HEK293T (cell line): ENCODE measurements at regions not wholly inside any gene's neighbourhood (a gene's known extent, or its start where the extent isn't known, plus 50 kb on each side); places are given as distances from the start of the nearest gene placed in this dataset.

ENCODE experiments used
- CTCF ChIA-PET: fragments of 350-600 bp; formaldehyde crosslinking; extraction: SDS; loops from one replicate; lab custom pipeline; 2021; ENCODE audit warnings: antibody characterized with exemption, inconsistent platforms; lab: Yijun Ruan, JAX
- POLR2A ChIA-PET: fragments of 350-600 bp; formaldehyde crosslinking; extraction: SDS; loops from one replicate; lab custom pipeline; 2020; ENCODE audit warnings: antibody characterized with exemption, inconsistent platforms; lab: Yijun Ruan, JAX
- DNase-seq: peaks from one replicate; pipeline ENCODE4 v3.0.0; 2012; ENCODE audit warnings: mixed read lengths; ENCODE audit errors: extremely low spot score
- ARNT ChIP-seq: fragments of 450-650 bp; IDR thresholded peaks from 2 replicates; pipeline ENCODE4 v1.6.1; 2017; ENCODE audit warnings: mild to moderate bottlenecking
- BHLHE40 ChIP-seq: fragments of 450-650 bp; IDR thresholded peaks from 2 replicates; pipeline ENCODE4 v1.6.1; 2016; ENCODE audit warnings: mild to moderate bottlenecking, moderate library complexity, borderline replicate concordance
- CTBP1 ChIP-seq: fragments of 450-650 bp; IDR thresholded peaks from 2 replicates; pipeline ENCODE4 v1.6.1; 2016; ENCODE audit warnings: borderline replicate concordance
- ELF4 ChIP-seq: fragments of 450-650 bp; IDR thresholded peaks from 2 replicates; pipeline ENCODE4 v1.6.1; 2017; ENCODE audit warnings: antibody characterized with exemption
- FOXA1 ChIP-seq: fragments of 450-650 bp; IDR thresholded peaks from 2 replicates; pipeline ENCODE4 v1.6.1; 2016; ENCODE audit warnings: mild to moderate bottlenecking
- FOXK2 ChIP-seq: fragments of 450-650 bp; IDR thresholded peaks from 2 replicates; pipeline ENCODE4 v1.6.1; 2016; ENCODE audit warnings: mild to moderate bottlenecking
- FOXM1 ChIP-seq: fragments of 450-650 bp; IDR thresholded peaks from 2 replicates; pipeline ENCODE4 v1.6.1; 2017; ENCODE audit warnings: mild to moderate bottlenecking, borderline replicate concordance
- HDGF ChIP-seq: fragments of 450-650 bp; IDR thresholded peaks from 2 replicates; pipeline ENCODE4 v1.6.1; 2017; ENCODE audit warnings: antibody characterized with exemption, borderline replicate concordance
- L3MBTL2 ChIP-seq: fragments of 450-650 bp; conservative IDR thresholded peaks from 2 replicates; pipeline ENCODE4 v1.6.1; 2016; ENCODE audit warnings: mild to moderate bottlenecking
- LEF1 ChIP-seq: fragments of 450-650 bp; IDR thresholded peaks from 2 replicates; pipeline ENCODE4 v1.6.1; 2017; ENCODE audit warnings: mild to moderate bottlenecking, borderline replicate concordance
- NFRKB ChIP-seq: fragments of 450-650 bp; IDR thresholded peaks from 2 replicates; pipeline ENCODE4 v1.6.1; 2016; ENCODE audit warnings: mild to moderate bottlenecking, moderate library complexity
- PKNOX1 ChIP-seq: fragments of 450-650 bp; IDR thresholded peaks from 2 replicates; pipeline ENCODE4 v1.6.1; 2016
- SP1 ChIP-seq: fragments of 450-650 bp; IDR thresholded peaks from 2 replicates; pipeline ENCODE4 v1.6.1; 2017
- SUZ12 ChIP-seq: fragments of 450-650 bp; IDR thresholded peaks from 2 replicates; pipeline ENCODE4 v1.6.1; 2016; ENCODE audit warnings: mild to moderate bottlenecking
- TARDBP ChIP-seq: fragments of 450-650 bp; IDR thresholded peaks from 2 replicates; pipeline ENCODE4 v1.6.1; 2016
- ZNF384 ChIP-seq: fragments of 450-650 bp; IDR thresholded peaks from 2 replicates; pipeline ENCODE4 v1.6.1; 2016

GRCh38 chr1:218880484-218881060 lies 293.1 kb upstream of the LYPLAL1 start:
- POLR2A ChIA-PET = no interaction called here
- CTCF ChIA-PET = interaction anchor here (0.7 kb wide), 1 partner anchor 447 kb away, joined by 3 read pairs; no protein-coding TSS in a partner anchor
- no peak for DNase-seq
- TF ChIP-seq FOXK2 = no peak
- no peak for TF ChIP-seq SP1
- no peak for TF ChIP-seq PKNOX1
- no peak for TF ChIP-seq ZNF384
- no peak for TF ChIP-seq L3MBTL2
- TF ChIP-seq HDGF = no peak
- TF ChIP-seq FOXM1 = no peak
- no peak for TF ChIP-seq TARDBP
- TF ChIP-seq CTBP1 = no peak
- TF ChIP-seq BHLHE40 = no peak
- TF ChIP-seq LEF1 = no peak
- no peak for TF ChIP-seq NFRKB
- no peak for TF ChIP-seq FOXA1
- TF ChIP-seq ARNT = no peak

- no peak for DNase-seq
- ChIA-PET CTCF (no interaction called here), POLR2A (no interaction called here)
- TF ChIP-seq L3MBTL2 (no peak), FOXA1 (no peak), CTBP1 (no peak), NFRKB (no peak), HDGF (no peak), ELF4 (no peak)
These were observed 291.2 kb upstream of the LYPLAL1 start for GRCh38 chr1:218882454-218882853.

GRCh38 chr1:218886101-218886871 lies 287.4 kb upstream of the LYPLAL1 start:
- TF ChIP-seq SUZ12 = no peak
- no peak for TF ChIP-seq ZNF384
- no peak for TF ChIP-seq HDGF
- TF ChIP-seq LEF1 = no peak
- no peak for TF ChIP-seq SP1
- no peak for TF ChIP-seq L3MBTL2
- no peak for TF ChIP-seq ELF4
- no peak for TF ChIP-seq FOXM1
- no peak for TF ChIP-seq NFRKB
- TF ChIP-seq BHLHE40 = no peak
- TF ChIP-seq ARNT = no peak
- TF ChIP-seq FOXK2 = no peak
- TF ChIP-seq PKNOX1 = no peak
- TF ChIP-seq CTBP1 = no peak
- TF ChIP-seq TARDBP = no peak
- TF ChIP-seq FOXA1 = no peak
- POLR2A ChIA-PET = no interaction called here
- CTCF ChIA-PET = no interaction called here
- DNase-seq = no peak

GRCh38 chr1:218887141-218887925 lies 286.3 kb upstream of the LYPLAL1 start:
- ChIA-PET POLR2A (no interaction called here), CTCF (no interaction called here)
- DNase-seq = no peak
- TF ChIP-seq SUZ12 = no peak
- TF ChIP-seq FOXM1 = no peak
- TF ChIP-seq ARNT = no peak
- TF ChIP-seq LEF1 = no peak
- no peak for TF ChIP-seq BHLHE40
- TF ChIP-seq TARDBP = no peak
- no peak for TF ChIP-seq SP1
- TF ChIP-seq PKNOX1 = no peak
- TF ChIP-seq CTBP1 = no peak
- TF ChIP-seq NFRKB = no peak
- no peak for TF ChIP-seq FOXA1
- no peak for TF ChIP-seq ZNF384
- no peak for TF ChIP-seq ELF4

- TF ChIP-seq HDGF = no peak
- no peak for TF ChIP-seq SP1
- no peak for TF ChIP-seq FOXK2
- DNase-seq = no peak
- POLR2A ChIA-PET = no interaction called here
- CTCF ChIA-PET = no interaction called here
These were observed 283.2 kb upstream of the LYPLAL1 start for GRCh38 chr1:218890451-218890850.

- POLR2A ChIA-PET = no interaction called here
- DNase-seq = no peak
- CTCF ChIA-PET = no interaction called here
- TF ChIP-seq FOXM1 (no peak), TARDBP (no peak), CTBP1 (no peak)
These were observed 282.1 kb upstream of the LYPLAL1 start for GRCh38 chr1:218891577-218891976.
